Ovary (tissue), 7 donors: ENCODE measurements at regions not wholly inside any gene's neighbourhood (a gene's known extent, or its start where the extent isn't known, plus 50 kb on each side); places are given as distances from the start of the nearest gene placed in this dataset.

Source experiments
- DNase-seq, 5 donors: peaks; one replicate each; pipeline ENCODE4 v3.0.0-alpha.2; 2019 to 2020
- H3K27ac ChIP-seq, 2 donors: fragments of 200-600 bp; one replicate each; pipeline versions ENCODE4 v1.5.1 to v1.8.0; 2019 to 2022
- H3K27me3 ChIP-seq: fragments of 200-600 bp; one replicate; pipeline ENCODE4 v1.8.0; 2022
- H3K36me3 ChIP-seq: fragments of 200-600 bp; sonication (generic); one replicate; pipeline ENCODE4 v1.5.1; 2019
- H3K4me1 ChIP-seq: one replicate; pipeline ENCODE4 v1.8.1; 2013; ENCODE audit warnings: mild to moderate bottlenecking, moderate library complexity; ENCODE audit not compliant: insufficient read depth
- H3K4me3 ChIP-seq: fragments of 200-600 bp; sonication (generic); one replicate; pipeline ENCODE4 v1.5.1; 2017
- H3K9me3 ChIP-seq, 2 donors: fragments of 200-600 bp in 1 of 2; sonication (generic) in 1 of 2; one replicate each; pipeline versions ENCODE4 v1.5.1 to v1.8.1; 2013 to 2019; ENCODE audit warnings: mild to moderate bottlenecking in 1 of 2, moderate library complexity in 1 of 2
- EP300 ChIP-seq: sonication (generic); formaldehyde crosslinking; IDR thresholded peaks from one replicate; pipeline ENCODE4 v1.6.1; 2017; ENCODE audit warnings: antibody characterized with exemption
- POLR2A ChIP-seq: fragments of 450-650 bp; IDR thresholded peaks from one replicate; pipeline ENCODE4 v1.6.1; 2017; ENCODE audit warnings: antibody characterized with exemption, mild to moderate bottlenecking, moderate library complexity
- WGBS, 3 donors: extraction: QIAGEN DNeasy Blood & Tissue Kit in 1 of 3; methylation state at CpG; one replicate each; pipeline versions ENCODE4 v1.1.5 to v1.1.7; 2013 to 2017; 5-methylcytosine and 5-hydroxymethylcytosine counted together
- intact Hi-C, 4 donors: fragments of 100-400 bp; cut with DNase I; formaldehyde crosslinking; loops; one replicate each; pipeline versions ENCODE4 v1.11.0 to v1.15.1; 2022 to 2023
- TF ChIP-seq, protein P1 (sequence below), 3 donors: fragments of 450-650 bp in 2 of 3; fragments of 200-600 bp in 1 of 3; IDR thresholded peaks; one replicate each; pipeline versions ENCODE4 v1.5.1 to v1.8.0; 2016 to 2022; ENCODE audit warnings: antibody characterized with exemption in 3 of 3, mild to moderate bottlenecking in 1 of 3
- donor health status: DM: no; HTN: no; CAD: no; lungs with moderate emphysema.
- donor health status: DM: no; HTN: no; CAD: no.
- donor health status: Bipolar disorder and iron deficiency.
- donor health status: DM: no; HTN: no; CAD: no.
- donor health status: DM: yes; HTN: yes; CAD: no.

GRCh38 chrX:81378560-81378959 lies 176.7 kb downstream of the SH3BGRL start:
- Histone ChIP-seq H3K4me3 (no peak overlapping the region), H3K27me3 (no peaks in the 10 kb centered on the region), H3K4me1 (no peaks in the 10 kb centered on the region), H3K27ac (no peak overlapping the region), H3K36me3 (no peaks in the 10 kb centered on the region), H3K9me3 (no peaks in the 10 kb centered on the region)
- 38 to 65% (median 51%) methylated on average over 1 of the region's 1 CpG for WGBS, 3 donors
- DNase-seq, result no peak
- TF ChIP-seq POLR2A (no peak), EP300 (no peak)
- TF ChIP-seq, protein P1, sequence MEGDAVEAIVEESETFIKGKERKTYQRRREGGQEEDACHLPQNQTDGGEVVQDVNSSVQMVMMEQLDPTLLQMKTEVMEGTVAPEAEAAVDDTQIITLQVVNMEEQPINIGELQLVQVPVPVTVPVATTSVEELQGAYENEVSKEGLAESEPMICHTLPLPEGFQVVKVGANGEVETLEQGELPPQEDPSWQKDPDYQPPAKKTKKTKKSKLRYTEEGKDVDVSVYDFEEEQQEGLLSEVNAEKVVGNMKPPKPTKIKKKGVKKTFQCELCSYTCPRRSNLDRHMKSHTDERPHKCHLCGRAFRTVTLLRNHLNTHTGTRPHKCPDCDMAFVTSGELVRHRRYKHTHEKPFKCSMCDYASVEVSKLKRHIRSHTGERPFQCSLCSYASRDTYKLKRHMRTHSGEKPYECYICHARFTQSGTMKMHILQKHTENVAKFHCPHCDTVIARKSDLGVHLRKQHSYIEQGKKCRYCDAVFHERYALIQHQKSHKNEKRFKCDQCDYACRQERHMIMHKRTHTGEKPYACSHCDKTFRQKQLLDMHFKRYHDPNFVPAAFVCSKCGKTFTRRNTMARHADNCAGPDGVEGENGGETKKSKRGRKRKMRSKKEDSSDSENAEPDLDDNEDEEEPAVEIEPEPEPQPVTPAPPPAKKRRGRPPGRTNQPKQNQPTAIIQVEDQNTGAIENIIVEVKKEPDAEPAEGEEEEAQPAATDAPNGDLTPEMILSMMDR (IDR thresholded peaks at IDR 0.05), result no peak
- intact Hi-C loops, result loop anchor here in 1 of 4 donors (10.0 kb wide), 1 partner anchor 194 kb away; no protein-coding TSS in a partner anchor

DNA sequence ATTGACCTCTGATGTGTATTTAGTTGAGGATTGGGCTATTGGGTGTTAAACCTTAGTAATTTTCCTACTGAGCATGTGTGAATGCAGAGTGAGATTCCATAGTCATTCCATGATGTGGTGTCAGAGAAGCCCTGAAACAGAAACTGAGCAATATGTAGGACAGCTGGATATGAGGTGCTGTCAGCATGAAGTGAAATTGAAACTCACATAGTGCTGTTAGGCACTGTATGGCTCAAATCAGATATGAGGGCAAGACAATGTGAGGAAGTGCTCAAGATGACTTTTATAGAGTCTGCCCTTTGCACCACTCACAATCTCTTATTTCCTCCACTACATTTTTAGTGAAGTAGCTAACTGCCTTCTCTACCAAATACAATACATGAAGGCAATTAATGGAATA lies 188.3 kb downstream of the SH3BGRL start:
- Histone ChIP-seq H3K27ac (no peak overlapping the region), H3K4me3 (no peak overlapping the region), H3K4me1 (no peaks in the 10 kb centered on the region), H3K36me3 (no peaks in the 10 kb centered on the region), H3K27me3 (no peaks in the 10 kb centered on the region), H3K9me3 (no peaks in the 10 kb centered on the region)
- no peak for DNase-seq
- intact Hi-C loops, result no loop called here
- TF ChIP-seq EP300 (no peak), POLR2A (no peak)
- TF ChIP-seq, protein P1 (IDR thresholded peaks at IDR 0.05), result no peak

GRCh38 chrX:81392396-81392795 lies 190.5 kb downstream of the SH3BGRL start:
- H3K27ac ChIP-seq, result no peak overlapping the region
- no peaks in the 10 kb centered on the region for H3K36me3 ChIP-seq
- no peak for DNase-seq
- TF ChIP-seq EP300 (no peak), POLR2A (no peak)
- TF ChIP-seq, protein P1 (IDR thresholded peaks at IDR 0.05), result no peak
- no peaks in the 10 kb centered on the region for H3K9me3 ChIP-seq
- intact Hi-C loops, result no loop called here
- H3K4me3 ChIP-seq, result no peak overlapping the region
- H3K27me3 ChIP-seq, result no peaks in the 10 kb centered on the region
- H3K4me1 ChIP-seq, result no peaks in the 10 kb centered on the region

GRCh38 chrX:81405781-81406180 lies 203.9 kb downstream of the SH3BGRL start:
- Histone ChIP-seq H3K4me3 (no peak overlapping the region), H3K27me3 (no peaks in the 10 kb centered on the region), H3K27ac (no peak overlapping the region), H3K9me3 (no peaks in the 10 kb centered on the region), H3K4me1 (no peaks in the 10 kb centered on the region), H3K36me3 (no peaks in the 10 kb centered on the region)
- intact Hi-C loops, result no loop called here
- DNase-seq, result no peak
- TF ChIP-seq EP300 (no peak), POLR2A (no peak)
- TF ChIP-seq, protein P1 (IDR thresholded peaks at IDR 0.05), result no peak

- no peaks in the 10 kb centered on the region for H3K36me3 ChIP-seq
- no peaks in the 10 kb centered on the region for H3K4me1 ChIP-seq
- H3K4me3 ChIP-seq, result no peak overlapping the region
- H3K27ac ChIP-seq, result no peak overlapping the region
- DNase-seq, result no peak
- TF ChIP-seq, protein P1 (IDR thresholded peaks at IDR 0.05), result no peak
- no peak for TF ChIP-seq POLR2A
- no peak for TF ChIP-seq EP300
- H3K27me3 ChIP-seq, result no peaks in the 10 kb centered on the region
- intact Hi-C loops, result no loop called here
- H3K9me3 ChIP-seq, result no peaks in the 10 kb centered on the region
Measured at GRCh38 chrX:81411517-81411916, 209.6 kb downstream of the SH3BGRL start.
